Uterus (tissue), 3 donors: ENCODE measurements at regions not wholly inside any gene's neighbourhood (a gene's known extent, or its start where the extent isn't known, plus 50 kb on each side); places are given as distances from the start of the nearest gene placed in this dataset.
A peak's percentile ranks its signal among the peaks of the same experiment; 100 is the strongest.

Experiments used
- DNase-seq, 2 donors: peaks; one replicate each; pipeline ENCODE4 v3.0.0-alpha.2; 2019 to 2020
- H3K27ac ChIP-seq, 2 donors: fragments of 200-600 bp; sonication (generic); 1 replicate in 1 of 2; 2 replicates in 1 of 2; pipeline ENCODE4 v1.5.1; 2016 to 2018
- H3K27me3 ChIP-seq, 2 donors: fragments of 200-600 bp; sonication (generic); one replicate each; pipeline ENCODE4 v1.5.1; 2018 to 2019; ENCODE audit warnings: control low read depth in 1 of 2
- H3K36me3 ChIP-seq, 2 donors: fragments of 200-600 bp; sonication (generic); one replicate each; pipeline ENCODE4 v1.5.1; 2019; ENCODE audit warnings: control low read depth in 1 of 2
- H3K4me1 ChIP-seq, 2 donors: fragments of 200-600 bp; sonication (generic); one replicate each; pipeline ENCODE4 v1.5.1; 2018 to 2019; ENCODE audit warnings: control low read depth in 1 of 2
- H3K4me3 ChIP-seq, 2 donors: fragments of 200-600 bp; sonication (generic); 1 replicate in 1 of 2; 2 replicates in 1 of 2; pipeline ENCODE4 v1.5.1; 2018 to 2019; ENCODE audit warnings: mild to moderate bottlenecking in 1 of 2
- H3K9me3 ChIP-seq, 2 donors: fragments of 200-600 bp; sonication (generic); one replicate each; pipeline ENCODE4 v1.5.1; 2019; ENCODE audit warnings: control low read depth in 1 of 2
- CTCF ChIP-seq, 4 experiments: fragments of 200-600 bp in 2 of 4; fragments of 450-650 bp in 2 of 4; sonication (generic) in 2 of 4; IDR thresholded peaks; one replicate each; pipeline ENCODE4 v1.5.1; 2016 to 2019; ENCODE audit warnings: antibody characterized with exemption in 4 of 4, mild to moderate bottlenecking in 2 of 4, moderate library complexity in 1 of 4
- POLR2A ChIP-seq, 2 donors: fragments of 450-650 bp; IDR thresholded peaks; one replicate each; pipeline ENCODE4 v1.6.1; 2016; ENCODE audit warnings: antibody characterized with exemption in 2 of 2, mild to moderate bottlenecking in 1 of 2, moderate library complexity in 1 of 2
- intact Hi-C: fragments of 100-400 bp; cut with DNase I; formaldehyde crosslinking; loops from one replicate; pipeline ENCODE4 v1.15.1; 2023; ENCODE audit warnings: low total_unique reads
- donor health status: DM: yes; HTN: yes; CAD: no.

DNA sequence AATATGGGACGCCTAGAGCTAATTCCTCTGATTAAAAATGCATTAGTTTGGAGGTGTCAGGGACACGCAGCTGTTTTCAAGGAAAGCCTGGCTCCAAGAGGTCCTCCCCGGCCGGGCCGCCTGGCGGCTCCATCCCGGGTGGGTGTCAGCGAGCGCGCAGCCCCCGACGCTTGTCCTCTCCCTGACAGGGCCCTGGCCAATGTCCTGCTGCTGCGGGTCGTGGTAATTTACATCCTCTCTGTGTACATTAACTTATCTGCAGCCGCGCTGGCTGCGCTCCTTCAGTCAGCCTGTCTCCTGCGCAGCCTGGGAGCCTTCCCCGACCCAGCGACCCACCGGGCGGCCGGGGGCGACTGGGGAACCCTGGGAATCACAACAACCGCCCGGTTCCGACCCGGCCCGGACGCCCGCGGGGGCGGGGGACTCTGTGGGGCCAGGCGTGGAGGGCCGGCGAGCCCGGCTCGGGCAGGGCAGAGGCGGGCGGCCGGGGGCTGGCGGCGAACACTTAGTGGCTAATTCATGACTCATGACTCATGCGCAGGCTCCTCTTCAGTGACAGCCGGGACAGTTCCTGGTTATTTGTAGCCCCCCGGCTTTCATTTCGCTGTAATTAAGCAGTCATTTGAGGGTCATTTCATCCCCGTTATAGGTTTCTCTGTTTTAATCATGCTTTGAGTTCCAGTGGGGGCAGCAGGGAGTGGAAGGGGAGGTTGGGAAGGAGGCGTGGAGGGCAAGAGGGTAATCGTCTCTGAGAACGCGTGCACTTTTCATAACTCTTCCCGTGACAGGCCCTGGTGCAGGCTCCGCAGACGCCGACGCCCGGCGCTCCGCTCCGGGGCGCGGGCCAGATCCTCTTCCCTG lies 141.9 kb upstream of the CTAGE1 start:
- Histone ChIP-seq H3K36me3 (no peaks in the 10 kb centered on the region), H3K27me3 (no peaks in the 10 kb centered on the region), H3K4me1 (peaks cover 4% of the 10 kb centered on the region in 2 donors), H3K4me3 (peak overlapping the region; percentile 41 to 52), H3K27ac (peak overlapping the region; percentile 92 to 96), H3K9me3 (no peaks in the 10 kb centered on the region)
- intact Hi-C loops = loop anchor here (5.0 to 10.0 kb wide), 2 partner anchors 212 to 395 kb away; partner anchors contain the start of gene GATA6
- TF ChIP-seq POLR2A (IDR thresholded peaks at IDR 0.05) (no peak), CTCF (IDR thresholded peaks at IDR 0.05) (peak in 2 of 4 experiments; percentile 41 to 52)
- DNase-seq = peak; percentile 77 to 78

DNA sequence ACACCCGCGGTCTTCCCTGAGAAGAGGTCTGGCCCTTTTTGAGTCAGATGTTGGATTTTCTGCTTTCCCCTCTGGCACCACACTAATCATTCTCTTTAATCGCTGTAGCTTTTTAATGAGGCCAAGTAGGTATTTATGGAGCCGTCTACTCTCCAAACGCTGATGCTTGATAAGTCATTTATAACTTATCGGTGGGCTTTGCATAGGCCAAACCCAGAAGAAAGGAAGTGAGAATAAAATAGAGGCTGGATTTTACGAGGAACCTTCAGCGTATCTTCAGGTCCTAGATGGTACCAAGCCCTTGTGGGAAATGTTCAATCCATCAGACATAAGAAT lies 142.5 kb upstream of the CTAGE1 start:
- Histone ChIP-seq H3K27ac (peak overlapping the region; percentile 92 to 96), H3K4me3 (peak overlapping the region; percentile 41 to 52), H3K4me1 (peaks cover 4% of the 10 kb centered on the region in 2 donors), H3K27me3 (no peaks in the 10 kb centered on the region), H3K36me3 (no peaks in the 10 kb centered on the region), H3K9me3 (no peaks in the 10 kb centered on the region)
- no peak for TF ChIP-seq CTCF (IDR thresholded peaks at IDR 0.05)
- no peak for TF ChIP-seq POLR2A (IDR thresholded peaks at IDR 0.05)
- intact Hi-C loops = loop anchor here (10.0 kb wide), 1 partner anchor 395 kb away; the partner anchor contains the start of gene GATA6
- no peak for DNase-seq

- no peak for DNase-seq
- H3K4me1 ChIP-seq = peaks cover 4% of the 10 kb centered on the region in 2 donors
- intact Hi-C loops = loop anchor here (10.0 kb wide), 1 partner anchor 396 kb away; the partner anchor contains the start of gene GATA6
- H3K9me3 ChIP-seq = no peaks in the 10 kb centered on the region
- no peaks in the 10 kb centered on the region for H3K27me3 ChIP-seq
- H3K36me3 ChIP-seq = no peaks in the 10 kb centered on the region
- peak overlapping the region; percentile 92 to 96 for H3K27ac ChIP-seq
- TF ChIP-seq POLR2A (IDR thresholded peaks at IDR 0.05) (no peak), CTCF (IDR thresholded peaks at IDR 0.05) (no peak)
- H3K4me3 ChIP-seq = no peak overlapping the region
Measured at GRCh38 chr18:22560797-22561196, 143.1 kb upstream of the CTAGE1 start.

DNA sequence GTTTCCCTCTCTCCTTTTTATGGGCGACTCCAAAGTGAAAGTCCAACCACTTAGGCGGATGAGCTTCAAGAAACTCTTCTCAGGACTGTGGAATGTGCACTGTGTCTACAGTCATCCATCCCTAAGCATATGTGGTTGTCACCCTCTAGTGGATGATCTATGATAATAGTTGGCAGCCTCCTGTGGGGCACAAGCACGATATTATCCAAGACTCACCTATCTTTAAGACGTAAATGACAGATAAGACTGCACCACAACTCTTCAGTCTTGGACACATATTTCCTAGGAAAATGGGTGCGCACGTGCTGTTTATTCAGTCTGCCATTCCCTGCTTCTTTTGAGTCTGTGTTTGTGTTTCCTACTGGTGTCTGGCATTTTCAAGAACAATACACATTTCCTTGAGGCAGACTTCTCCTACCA lies 145.5 kb upstream of the CTAGE1 start:
- Histone ChIP-seq H3K9me3 (no peaks in the 10 kb centered on the region), H3K36me3 (no peaks in the 10 kb centered on the region), H3K27ac (peak overlapping the region; percentile 10 to 30), H3K27me3 (no peaks in the 10 kb centered on the region), H3K4me3 (no peak overlapping the region), H3K4me1 (peaks cover 0 to 4% of the 10 kb centered on the region in 2 donors)
- peak in 1 of 2 donors; percentile 66 for DNase-seq
- TF ChIP-seq CTCF (IDR thresholded peaks at IDR 0.05) = peak; percentile 72 to 88 (median 80)
- no peak for TF ChIP-seq POLR2A (IDR thresholded peaks at IDR 0.05)
- intact Hi-C loops = loop anchor here (10.0 kb wide), 1 partner anchor 398 kb away; the partner anchor contains the start of gene GATA6

GRCh38 chr18:22564036-22564435 lies 146.3 kb upstream of the CTAGE1 start:
- H3K27ac ChIP-seq = peak overlapping the region in 1 of 2 donors; percentile 10

More at GRCh38 chr18:22564036-22564435, 146.3 kb upstream of the CTAGE1 start:
- TF ChIP-seq POLR2A (IDR thresholded peaks at IDR 0.05) = no peak
- TF ChIP-seq CTCF (IDR thresholded peaks at IDR 0.05) = no peak
- Histone ChIP-seq H3K36me3 (no peaks in the 10 kb centered on the region), H3K9me3 (no peaks in the 10 kb centered on the region), H3K4me1 (peaks cover 0 to 4% of the 10 kb centered on the region in 2 donors), H3K4me3 (no peak overlapping the region), H3K27me3 (no peaks in the 10 kb centered on the region)
- intact Hi-C loops = loop anchor here (10.0 kb wide), 1 partner anchor 399 kb away; the partner anchor contains the start of gene GATA6
- no peak for DNase-seq
